ENCODE measurements at regions not wholly inside any gene's neighbourhood (a gene's known extent, or its start where the extent isn't known, plus 50 kb on each side); places are given as distances from the start of the nearest gene placed in this dataset.

- ATAC-seq (ENCODE audit: low read depth) (no peak), DNase-seq (no peak)
- intact Hi-C loops (cut with micrococcal nuclease): no loop called here
- no peak for TF ChIP-seq CTCF (IDR thresholded peaks at IDR 0.05)
- Mint-ChIP-seq H3K4me1 (no peaks in the 10 kb centered on the region), H3K27me3 (peaks cover 4% of the 10 kb centered on the region), H3K36me3 (ENCODE audit: low read depth) (no peaks in the 10 kb centered on the region), H3K9me3 (no peaks in the 10 kb centered on the region), H3K4me3 (no peak overlapping the region), H3K27ac (no peak overlapping the region)
- CTCF ChIA-PET: no interaction called here
- POLR2A ChIA-PET: no interaction called here
Observed at GRCh38 chrX:39643550-39643949, 454.2 kb downstream of the BCOR start.

GRCh38 chrX:39645178-39645895, 452.4 kb downstream of the BCOR start:
- Mint-ChIP-seq H3K9me3 (no peaks in the 10 kb centered on the region), H3K4me3 (no peak overlapping the region), H3K27ac (no peak overlapping the region), H3K27me3 (peaks cover 4% of the 10 kb centered on the region), H3K36me3 (ENCODE audit: low read depth) (no peaks in the 10 kb centered on the region), H3K4me1 (no peaks in the 10 kb centered on the region)
- ChIA-PET CTCF (no interaction called here), POLR2A (no interaction called here)
- intact Hi-C loops (cut with micrococcal nuclease): no loop called here
- TF ChIP-seq CTCF (IDR thresholded peaks at IDR 0.05): no peak
- ATAC-seq (ENCODE audit: low read depth) (no peak), DNase-seq (no peak)

GRCh38 chrX:39648548-39649254, 449.1 kb downstream of the BCOR start:
- ChIA-PET POLR2A (no interaction called here), CTCF (no interaction called here)
- DNase-seq (no peak), ATAC-seq (ENCODE audit: low read depth) (no peak)
- Mint-ChIP-seq H3K9me3 (no peaks in the 10 kb centered on the region), H3K27me3 (peaks cover 5% of the 10 kb centered on the region), H3K4me3 (no peak overlapping the region), H3K27ac (no peak overlapping the region), H3K36me3 (ENCODE audit: low read depth) (no peaks in the 10 kb centered on the region), H3K4me1 (no peaks in the 10 kb centered on the region)
- intact Hi-C loops (cut with micrococcal nuclease): no loop called here
- no peak for TF ChIP-seq CTCF (IDR thresholded peaks at IDR 0.05)

GRCh38 chrX:39650768-39651347, 446.9 kb downstream of the BCOR start:
- Mint-ChIP-seq H3K27me3 (peaks cover 13% of the 10 kb centered on the region), H3K9me3 (no peaks in the 10 kb centered on the region), H3K4me1 (no peaks in the 10 kb centered on the region), H3K36me3 (ENCODE audit: low read depth) (no peaks in the 10 kb centered on the region), H3K27ac (no peak overlapping the region), H3K4me3 (no peak overlapping the region)
- DNase-seq: no peak
- TF ChIP-seq CTCF (IDR thresholded peaks at IDR 0.05): no peak
- intact Hi-C loops (cut with micrococcal nuclease): loop anchor here (5.0 kb wide), 2 partner anchors 616 to 816 kb away; no protein-coding TSS in a partner anchor
- CTCF ChIA-PET: no interaction called here
- POLR2A ChIA-PET: no interaction called here
- ATAC-seq (ENCODE audit: low read depth): no peak

- ChIA-PET CTCF (interaction anchor here (1.1 kb wide), 1 partner anchor 816 kb away, joined by 3 read pairs; no protein-coding TSS in a partner anchor), POLR2A (no interaction called here)
- H3K27ac Mint-ChIP-seq: no peak overlapping the region
- no peak overlapping the region for H3K4me3 Mint-ChIP-seq
- H3K36me3 Mint-ChIP-seq (ENCODE audit: low read depth): no peaks in the 10 kb centered on the region
- TF ChIP-seq CTCF (IDR thresholded peaks at IDR 0.05): no peak
- H3K27me3 Mint-ChIP-seq: peaks cover 13% of the 10 kb centered on the region
- intact Hi-C loops (cut with micrococcal nuclease): loop anchor here (5.0 kb wide), 2 partner anchors 615 to 815 kb away; no protein-coding TSS in a partner anchor
- no peak for ATAC-seq (ENCODE audit: low read depth)
- no peak for DNase-seq
- no peaks in the 10 kb centered on the region for H3K4me1 Mint-ChIP-seq
- no peaks in the 10 kb centered on the region for H3K9me3 Mint-ChIP-seq
Observed at GRCh38 chrX:39652336-39652735, 445.4 kb downstream of the BCOR start.
